Activated CD4-positive, alpha-beta memory T cell treated with anti-CD3 and anti-CD28 coated beads for 36 hours (primary cell): ENCODE measurements at regions not wholly inside any gene's neighbourhood (a gene's known extent, or its start where the extent isn't known, plus 50 kb on each side); places are given as distances from the start of the nearest gene placed in this dataset.
"Not testable (repeated sequence)": the region's sequence is repeated elsewhere in the genome, so short reads cannot be mapped to it uniquely, and the experiment has no call there.

Experiments used
- CTCF ChIA-PET: fragments of 350-600 bp; sonication (Branson Sonifier 250); formaldehyde crosslinking; loops from one replicate; lab custom pipeline; 2021; ENCODE audit warnings: antibody characterized with exemption, inconsistent platforms; lab: Charles Lee
- POLR2A ChIA-PET: fragments of 350-600 bp; sonication (Branson Sonifier 250); formaldehyde crosslinking; loops from one replicate; lab custom pipeline; 2021; ENCODE audit warnings: antibody characterized with exemption; lab: Charles Lee
- DNase-seq: peaks from one replicate; pipeline ENCODE4 v3.0.0-alpha.2; 2020
- H3K27ac Mint-ChIP-seq: one replicate; pipeline ENCODE4 v1.8.0; 2021; ENCODE audit warnings: mixed read lengths
- H3K27me3 Mint-ChIP-seq: one replicate; pipeline ENCODE4 v1.8.0; 2021; ENCODE audit warnings: mixed read lengths
- H3K36me3 Mint-ChIP-seq: one replicate; pipeline ENCODE4 v1.8.0; 2021; ENCODE audit warnings: mixed read lengths
- H3K4me1 Mint-ChIP-seq: one replicate; pipeline ENCODE4 v1.8.0; 2021; ENCODE audit warnings: low read depth, mixed read lengths
- H3K4me3 Mint-ChIP-seq: one replicate; pipeline ENCODE4 v1.8.0; 2021; ENCODE audit warnings: mild to moderate bottlenecking, mixed read lengths
- H3K9me3 Mint-ChIP-seq: one replicate; pipeline ENCODE4 v1.8.0; 2021; ENCODE audit warnings: mixed read lengths
- intact Hi-C: fragments of 100-400 bp; cut with micrococcal nuclease; formaldehyde crosslinking; loops from one replicate; pipeline ENCODE4 v1.15.1; 2023

DNA sequence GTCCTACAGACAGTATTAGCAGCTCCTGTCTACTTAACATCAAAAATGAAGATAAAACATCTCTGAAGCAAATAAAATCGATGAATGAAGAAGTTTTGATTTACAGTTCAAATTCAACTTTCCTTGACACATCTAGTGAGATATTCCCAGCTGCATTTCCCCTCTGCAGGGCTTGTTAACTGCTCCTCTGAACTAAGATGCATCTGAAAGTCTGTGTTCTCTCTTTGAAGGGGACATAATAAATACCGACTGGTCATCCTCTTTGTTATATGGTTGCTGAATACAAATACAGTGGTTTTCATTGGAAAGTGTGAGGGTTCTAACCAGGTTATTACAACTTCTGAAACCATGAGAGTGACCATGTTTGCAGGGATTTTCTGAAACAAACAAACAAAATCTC is 266.4 kb upstream of the SLC16A7 start:
- CTCF ChIA-PET = no interaction called here
- no peaks in the 10 kb centered on the region for H3K9me3 Mint-ChIP-seq
- POLR2A ChIA-PET = no interaction called here
- intact Hi-C loops = no loop called here
- no peaks in the 10 kb centered on the region for H3K36me3 Mint-ChIP-seq
- H3K27ac Mint-ChIP-seq = no peak overlapping the region
- no peaks in the 10 kb centered on the region for H3K4me1 Mint-ChIP-seq
- H3K27me3 Mint-ChIP-seq = no peaks in the 10 kb centered on the region
- H3K4me3 Mint-ChIP-seq = no peak overlapping the region
- DNase-seq = no peak

- intact Hi-C loops, H3K4me3 Mint-ChIP-seq, H3K27me3 Mint-ChIP-seq, POLR2A ChIA-PET, CTCF ChIA-PET, H3K36me3 Mint-ChIP-seq, H3K9me3 Mint-ChIP-seq, H3K27ac Mint-ChIP-seq, H3K4me1 Mint-ChIP-seq, DNase-seq: not testable (repeated sequence)
Measured at GRCh38 chr12:59328395-59329075, 267.3 kb upstream of the SLC16A7 start.

- H3K9me3 Mint-ChIP-seq, H3K36me3 Mint-ChIP-seq, POLR2A ChIA-PET, H3K4me1 Mint-ChIP-seq, intact Hi-C loops, H3K4me3 Mint-ChIP-seq, DNase-seq, H3K27me3 Mint-ChIP-seq, CTCF ChIA-PET, H3K27ac Mint-ChIP-seq: not testable (repeated sequence)
Measured at GRCh38 chr12:59326457-59326856, 269.4 kb upstream of the SLC16A7 start.

- intact Hi-C loops = no loop called here
- H3K27me3 Mint-ChIP-seq = no peaks in the 10 kb centered on the region
- H3K4me3 Mint-ChIP-seq = no peak overlapping the region
- no peak overlapping the region for H3K27ac Mint-ChIP-seq
- CTCF ChIA-PET = no interaction called here
- POLR2A ChIA-PET = no interaction called here
- no peak for DNase-seq
- no peaks in the 10 kb centered on the region for H3K4me1 Mint-ChIP-seq
- H3K9me3 Mint-ChIP-seq = no peaks in the 10 kb centered on the region
- H3K36me3 Mint-ChIP-seq = no peaks in the 10 kb centered on the region
Measured at GRCh38 chr12:59322473-59322872, 273.4 kb upstream of the SLC16A7 start.

- Mint-ChIP-seq H3K4me1 (no peaks in the 10 kb centered on the region), H3K9me3 (no peaks in the 10 kb centered on the region), H3K27me3 (no peaks in the 10 kb centered on the region), H3K4me3 (no peak overlapping the region), H3K27ac (no peak overlapping the region), H3K36me3 (no peaks in the 10 kb centered on the region)
- ChIA-PET CTCF (interaction anchor here (0.6 kb wide), 1 partner anchor 171 kb away, joined by 4 read pairs; no protein-coding TSS in a partner anchor), POLR2A (no interaction called here)
- DNase-seq = no peak
- intact Hi-C loops = no loop called here
Measured at GRCh38 chr12:59321278-59321677, 274.6 kb upstream of the SLC16A7 start.

GRCh38 chr12:59320112-59320511 is 275.7 kb upstream of the SLC16A7 start:
- intact Hi-C loops = no loop called here
- POLR2A ChIA-PET = no interaction called here
- Mint-ChIP-seq H3K27me3 (no peaks in the 10 kb centered on the region), H3K4me1 (no peaks in the 10 kb centered on the region), H3K4me3 (no peak overlapping the region), H3K36me3 (no peaks in the 10 kb centered on the region), H3K27ac (no peak overlapping the region), H3K9me3 (no peaks in the 10 kb centered on the region)
- CTCF ChIA-PET = no interaction called here
- no peak for DNase-seq

DNA sequence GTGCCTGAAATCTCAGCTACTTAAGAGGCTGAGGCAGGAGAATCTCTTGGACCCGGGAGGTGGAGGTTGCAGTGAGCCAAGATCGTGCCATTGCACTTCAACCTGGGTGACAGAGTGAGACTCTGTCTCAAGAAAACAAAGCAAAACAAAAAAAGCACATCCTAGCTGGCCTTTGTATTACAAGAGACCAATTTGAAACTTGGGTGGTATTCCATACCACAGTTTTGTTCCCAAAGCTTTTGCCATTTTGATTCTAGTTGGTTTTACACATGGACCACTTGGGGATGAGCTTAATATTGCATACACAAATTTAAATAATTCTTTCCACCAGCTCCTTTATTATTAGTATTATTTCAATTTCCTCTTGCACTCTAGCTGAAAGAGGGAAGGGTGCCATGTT is 276.9 kb upstream of the SLC16A7 start:
- no peaks in the 10 kb centered on the region for H3K27me3 Mint-ChIP-seq
- CTCF ChIA-PET = no interaction called here
- H3K4me3 Mint-ChIP-seq = no peak overlapping the region
- no peaks in the 10 kb centered on the region for H3K36me3 Mint-ChIP-seq
- DNase-seq = no peak
- intact Hi-C loops = no loop called here
- no peaks in the 10 kb centered on the region for H3K4me1 Mint-ChIP-seq
- H3K9me3 Mint-ChIP-seq = no peaks in the 10 kb centered on the region
- POLR2A ChIA-PET = no interaction called here
- no peak overlapping the region for H3K27ac Mint-ChIP-seq

DNA sequence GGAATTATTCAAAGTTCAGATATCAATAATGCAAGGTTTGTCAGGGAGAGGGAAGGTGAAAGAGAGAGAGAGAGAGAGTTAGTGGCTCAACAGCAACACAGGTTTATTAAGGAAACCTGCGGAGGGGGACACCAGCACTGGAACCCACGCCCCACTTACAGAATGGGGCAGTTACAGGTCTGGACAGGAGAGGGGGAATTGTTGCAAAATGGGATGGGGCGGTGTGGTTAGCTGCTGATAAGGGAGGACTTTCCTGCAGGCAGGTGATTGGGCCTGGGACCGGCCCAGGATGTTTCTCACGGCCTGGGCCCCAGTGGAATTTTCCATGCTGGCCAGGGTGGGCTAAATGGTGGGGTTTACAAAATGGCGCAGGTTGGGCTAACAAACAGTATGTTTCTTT is 278.2 kb upstream of the SLC16A7 start:
- no peak for DNase-seq
- POLR2A ChIA-PET = no interaction called here
- Mint-ChIP-seq H3K27ac (no peak overlapping the region), H3K9me3 (no peaks in the 10 kb centered on the region), H3K36me3 (no peaks in the 10 kb centered on the region), H3K4me1 (no peaks in the 10 kb centered on the region), H3K27me3 (no peaks in the 10 kb centered on the region), H3K4me3 (no peak overlapping the region)
- intact Hi-C loops = no loop called here
- CTCF ChIA-PET = no interaction called here

DNA sequence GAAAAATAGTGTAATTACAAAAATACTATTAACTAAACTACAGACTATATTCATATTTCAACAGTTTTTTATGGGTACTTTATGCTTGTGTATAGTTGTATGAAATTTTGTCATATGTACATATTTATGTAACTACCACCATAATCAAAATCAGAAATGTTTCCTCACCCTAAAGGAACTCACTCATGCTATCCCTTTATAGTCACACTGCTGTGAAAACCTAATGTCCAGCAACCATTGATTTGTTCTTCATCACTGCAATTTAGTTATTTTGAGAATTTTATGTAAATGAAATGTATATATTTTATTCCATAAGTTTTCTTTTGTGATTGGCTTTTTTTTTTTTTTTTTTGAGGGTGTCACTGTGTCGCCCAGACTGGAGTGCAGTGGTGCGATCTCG is 278.9 kb upstream of the SLC16A7 start:
- Mint-ChIP-seq H3K27ac (no peak overlapping the region), H3K4me1 (no peaks in the 10 kb centered on the region), H3K36me3 (no peaks in the 10 kb centered on the region), H3K4me3 (no peak overlapping the region), H3K27me3 (no peaks in the 10 kb centered on the region), H3K9me3 (peaks cover 3% of the 10 kb centered on the region)
- intact Hi-C loops = no loop called here
- no peak for DNase-seq
- ChIA-PET POLR2A (no interaction called here), CTCF (no interaction called here)

DNA sequence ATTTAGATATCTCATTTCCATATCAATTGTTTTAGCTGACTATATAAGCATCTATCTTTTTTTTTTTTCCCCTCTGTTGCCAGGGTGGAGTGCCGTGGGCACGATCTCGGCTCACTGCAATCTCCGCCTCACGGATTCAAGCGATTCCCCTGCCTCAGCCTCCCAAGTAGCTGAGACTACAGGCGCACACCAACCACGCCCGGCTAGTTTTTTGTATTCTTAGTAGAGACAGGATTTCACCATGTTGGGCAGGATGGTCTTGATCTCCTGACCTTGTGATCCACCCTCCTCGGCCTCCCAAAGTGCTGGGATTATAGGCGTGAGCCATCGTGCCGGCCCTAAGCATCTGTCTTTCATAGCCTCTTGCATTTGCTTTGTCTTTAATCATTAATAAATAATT is 279.5 kb upstream of the SLC16A7 start:
- H3K36me3 Mint-ChIP-seq, H3K4me1 Mint-ChIP-seq, H3K4me3 Mint-ChIP-seq, DNase-seq, intact Hi-C loops, CTCF ChIA-PET, H3K27ac Mint-ChIP-seq, H3K9me3 Mint-ChIP-seq, POLR2A ChIA-PET, H3K27me3 Mint-ChIP-seq: not testable (repeated sequence)

GRCh38 chr12:59314209-59314608 is 281.6 kb upstream of the SLC16A7 start:
- H3K27me3 Mint-ChIP-seq = no peaks in the 10 kb centered on the region
- DNase-seq = no peak
- no peak overlapping the region for H3K4me3 Mint-ChIP-seq
- H3K27ac Mint-ChIP-seq = no peak overlapping the region
- peaks cover 10% of the 10 kb centered on the region for H3K9me3 Mint-ChIP-seq
- ChIA-PET POLR2A (no interaction called here), CTCF (interaction anchor here (0.7 kb wide), 1 partner anchor 11 kb away, joined by 3 read pairs; no protein-coding TSS in a partner anchor)
- H3K36me3 Mint-ChIP-seq = no peaks in the 10 kb centered on the region
- intact Hi-C loops = no loop called here
- no peaks in the 10 kb centered on the region for H3K4me1 Mint-ChIP-seq

- no peaks in the 10 kb centered on the region for H3K36me3 Mint-ChIP-seq
- ChIA-PET POLR2A (no interaction called here), CTCF (no interaction called here)
- H3K27ac Mint-ChIP-seq = no peak overlapping the region
- DNase-seq = no peak
- peaks cover 4% of the 10 kb centered on the region for H3K27me3 Mint-ChIP-seq
- H3K4me3 Mint-ChIP-seq = no peak overlapping the region
- no peaks in the 10 kb centered on the region for H3K9me3 Mint-ChIP-seq
- no peaks in the 10 kb centered on the region for H3K4me1 Mint-ChIP-seq
- intact Hi-C loops = no loop called here
Measured at GRCh38 chr12:59304077-59304721, 291.6 kb upstream of the SLC16A7 start.

DNA sequence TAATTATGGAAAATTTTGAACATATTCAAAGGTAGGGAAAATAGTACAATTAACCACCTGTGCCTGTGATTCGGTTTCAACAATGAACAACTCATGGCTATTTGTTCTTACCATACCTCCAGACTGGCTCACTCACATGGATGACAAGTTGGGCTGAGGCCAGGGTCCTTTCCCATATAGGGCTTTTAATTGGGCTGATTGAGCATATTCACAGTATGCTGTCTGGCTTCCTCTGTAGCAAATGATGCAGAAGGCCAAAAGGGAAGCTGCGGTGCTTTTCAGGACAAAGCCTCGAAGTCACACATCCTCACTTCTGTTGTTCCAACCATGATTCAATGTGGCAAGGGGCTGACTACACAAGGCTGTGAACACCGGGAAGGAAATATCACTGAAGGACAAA is 297.5 kb upstream of the SLC16A7 start:
- H3K4me3 Mint-ChIP-seq = no peak overlapping the region
- no peaks in the 10 kb centered on the region for H3K4me1 Mint-ChIP-seq
- intact Hi-C loops = no loop called here
- DNase-seq = no peak
- no peaks in the 10 kb centered on the region for H3K36me3 Mint-ChIP-seq
- CTCF ChIA-PET = no interaction called here
- no peak overlapping the region for H3K27ac Mint-ChIP-seq
- no peaks in the 10 kb centered on the region for H3K9me3 Mint-ChIP-seq
- peaks cover 4% of the 10 kb centered on the region for H3K27me3 Mint-ChIP-seq
- POLR2A ChIA-PET = no interaction called here
